Stimulated activated effector memory CD8-positive, alpha-beta T cell treated with anti-CD3 and anti-CD28 coated beads, Interleukin-12 subunit alpha, Interleukin-12 subunit beta, amount 100 ng/mL, for 72 hours (primary cell): ENCODE measurements at regions not wholly inside any gene's neighbourhood (a gene's known extent, or its start where the extent isn't known, plus 50 kb on each side); places are given as distances from the start of the nearest gene placed in this dataset.

ENCODE experiments used
- ATAC-seq: fragments of 150-1000 bp; cut with Tn5 transposase; 2 replicates; pipeline ENCODE4 v1.10.0; 2021
- DNase-seq, 2 donors: peaks; one replicate each; pipeline ENCODE4 v3.0.0; 2021 to 2022; ENCODE audit warnings: low spot score in 2 of 2
- H3K27ac Mint-ChIP-seq: one replicate; pipeline ENCODE4 v1.8.0; 2022; ENCODE audit warnings: mild to moderate bottlenecking, mixed read lengths
- H3K36me3 Mint-ChIP-seq: one replicate; pipeline ENCODE4 v1.8.0; 2022; ENCODE audit warnings: mild to moderate bottlenecking, mixed read lengths
- H3K4me1 Mint-ChIP-seq: one replicate; pipeline ENCODE4 v1.8.0; 2022; ENCODE audit warnings: mixed read lengths
- H3K4me3 Mint-ChIP-seq: one replicate; pipeline ENCODE4 v1.8.0; 2022; ENCODE audit warnings: mild to moderate bottlenecking, mixed read lengths
- H3K9me3 Mint-ChIP-seq: one replicate; pipeline ENCODE4 v1.8.0; 2022; ENCODE audit warnings: mixed read lengths

GRCh38 chr13:33735276-33735675 is 82.7 kb upstream of the RFC3 start:
- Mint-ChIP-seq H3K36me3 (no peaks in the 10 kb centered on the region), H3K4me3 (no peak overlapping the region), H3K9me3 (no peaks in the 10 kb centered on the region), H3K27ac (no peak overlapping the region), H3K4me1 (no peaks in the 10 kb centered on the region)
- DNase-seq (no peak), ATAC-seq (no peak)

GRCh38 chr13:33739254-33739653 is 78.7 kb upstream of the RFC3 start:
- DNase-seq (no peak), ATAC-seq (no peak)
- Mint-ChIP-seq H3K9me3 (peaks cover 3% of the 10 kb centered on the region), H3K4me1 (peaks cover 16% of the 10 kb centered on the region), H3K4me3 (no peak overlapping the region), H3K36me3 (no peaks in the 10 kb centered on the region), H3K27ac (no peak overlapping the region)

- Mint-ChIP-seq H3K9me3 (peaks cover 3% of the 10 kb centered on the region), H3K36me3 (no peaks in the 10 kb centered on the region), H3K4me1 (peaks cover 25% of the 10 kb centered on the region), H3K27ac (no peak overlapping the region), H3K4me3 (no peak overlapping the region)
- no peak for ATAC-seq
- no peak for DNase-seq
Observed at GRCh38 chr13:33740134-33740538, 77.8 kb upstream of the RFC3 start.

DNA sequence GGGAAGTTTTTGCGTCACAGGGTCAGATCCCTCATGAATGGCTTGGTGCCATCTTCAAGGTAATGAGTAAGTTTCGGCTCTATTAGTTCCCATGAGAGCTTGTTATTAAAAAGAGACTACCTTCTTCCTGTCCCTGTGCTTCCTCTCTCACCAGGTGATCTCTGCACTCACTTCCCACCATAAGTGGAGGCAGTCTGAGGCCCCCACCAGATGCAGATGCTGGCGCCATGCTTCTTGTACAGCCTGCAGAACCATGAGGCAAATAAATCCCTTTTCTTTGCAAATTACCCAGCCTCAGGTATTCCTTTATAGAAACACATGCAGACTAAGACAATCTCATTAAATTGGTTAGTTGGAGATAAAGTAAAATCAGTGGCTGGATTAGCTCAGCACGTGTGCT is 75.6 kb upstream of the RFC3 start:
- peaks cover 25% of the 10 kb centered on the region for H3K4me1 Mint-ChIP-seq

DNA sequence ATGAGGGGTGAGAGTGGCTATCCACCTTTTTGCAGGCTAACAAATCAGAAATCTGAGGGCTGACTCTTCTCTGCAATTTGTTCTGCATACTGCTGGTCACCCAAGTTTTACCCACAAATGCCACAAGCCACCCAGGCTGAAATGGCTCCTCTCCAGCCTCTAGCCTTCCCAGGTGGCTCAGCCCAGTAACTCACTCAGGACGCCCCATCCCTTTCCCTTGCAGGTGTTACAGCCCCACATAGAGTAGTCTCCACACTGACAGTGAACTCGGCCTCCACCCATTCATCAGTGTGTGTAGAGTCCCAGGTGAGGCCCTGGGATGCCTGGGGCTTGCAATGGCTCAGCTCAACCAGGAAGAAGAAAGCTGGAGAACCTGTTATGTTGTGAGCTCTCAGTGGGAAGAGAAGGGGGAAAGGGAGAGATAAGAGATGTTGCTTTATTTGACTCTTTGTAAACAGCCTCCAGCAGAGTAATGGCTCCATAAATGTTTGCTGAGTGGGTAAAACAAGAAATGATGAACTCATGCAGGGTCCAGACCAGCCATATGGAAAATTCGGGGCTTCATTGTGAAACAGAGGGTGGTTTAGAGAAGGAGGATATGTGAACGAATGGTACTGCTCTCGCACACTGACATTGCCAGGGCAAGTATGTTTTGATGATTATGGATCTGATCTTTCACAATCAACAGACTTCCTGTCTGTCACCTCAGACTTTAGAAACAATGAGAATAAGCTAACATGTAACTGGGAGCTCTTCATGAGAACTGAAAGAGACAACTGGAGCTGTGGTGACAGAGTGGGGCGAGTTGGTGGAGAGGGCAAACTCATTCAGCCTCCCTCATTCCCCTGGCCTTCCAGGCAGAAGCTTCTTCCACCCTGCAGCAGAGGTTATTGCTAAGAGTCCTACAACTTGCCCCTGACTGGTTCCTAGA is 74.2 kb upstream of the RFC3 start:
- ATAC-seq = peak; percentile 86
- H3K27ac Mint-ChIP-seq = peak overlapping the region; percentile 35
- no peak overlapping the region for H3K4me3 Mint-ChIP-seq

More for the DNA sequence above, 75.6 kb upstream of the RFC3 start:
- no peak for ATAC-seq
- H3K9me3 Mint-ChIP-seq = peaks cover 3% of the 10 kb centered on the region
- no peak for DNase-seq
- no peak overlapping the region for H3K4me3 Mint-ChIP-seq
- no peaks in the 10 kb centered on the region for H3K36me3 Mint-ChIP-seq
- H3K27ac Mint-ChIP-seq = no peak overlapping the region

DNA sequence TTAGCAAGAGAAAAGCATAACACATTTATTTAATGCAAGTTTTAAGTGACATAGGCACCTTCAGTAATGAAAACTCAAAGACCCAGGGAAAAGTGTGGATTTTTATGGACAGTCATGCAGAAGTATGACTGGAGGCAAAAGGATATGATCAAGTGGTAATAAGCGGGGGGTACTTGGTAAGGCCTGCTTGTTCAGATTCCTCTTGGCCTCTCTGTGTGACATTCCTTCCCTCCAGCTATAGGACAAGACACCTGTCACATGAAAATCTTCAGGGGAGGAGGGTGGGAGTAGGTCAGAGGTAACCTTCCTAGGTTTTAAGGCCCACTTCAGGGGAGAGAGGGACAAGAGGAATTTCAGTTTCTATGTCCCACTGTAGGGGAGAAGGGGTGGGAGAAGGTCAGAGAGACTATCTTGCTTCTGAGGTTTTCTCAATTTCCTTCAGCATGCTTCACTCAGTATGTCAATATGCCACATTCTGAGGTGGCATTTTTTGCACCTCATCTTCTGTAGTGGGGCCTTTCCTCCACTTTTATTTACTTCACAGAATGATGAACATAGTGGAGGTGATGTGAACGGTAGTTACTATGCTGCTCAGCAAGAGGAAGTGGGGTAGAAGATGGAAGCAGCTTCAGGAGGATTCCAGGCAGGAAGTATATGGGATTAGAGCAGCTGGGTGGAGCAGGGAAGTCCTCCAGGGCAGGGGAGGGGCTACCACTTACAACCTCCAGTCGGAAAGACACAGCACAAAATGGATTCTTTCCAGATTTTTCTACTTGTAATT is 73.2 kb upstream of the RFC3 start:
- DNase-seq = no peak
- Mint-ChIP-seq H3K27ac (peak overlapping the region; percentile 35), H3K36me3 (no peaks in the 10 kb centered on the region), H3K9me3 (peaks cover 3% of the 10 kb centered on the region), H3K4me3 (no peak overlapping the region), H3K4me1 (peaks cover 25% of the 10 kb centered on the region)
- no peak for ATAC-seq

More for the DNA sequence above, 74.2 kb upstream of the RFC3 start:
- H3K9me3 Mint-ChIP-seq = peaks cover 3% of the 10 kb centered on the region
- peaks cover 25% of the 10 kb centered on the region for H3K4me1 Mint-ChIP-seq
- no peak for DNase-seq
- no peaks in the 10 kb centered on the region for H3K36me3 Mint-ChIP-seq

GRCh38 chr13:33745370-33746324 is 72.3 kb upstream of the RFC3 start:
- ATAC-seq (no peak), DNase-seq (no peak)
- Mint-ChIP-seq H3K4me3 (no peak overlapping the region), H3K27ac (no peak overlapping the region), H3K4me1 (peaks cover 25% of the 10 kb centered on the region), H3K9me3 (peaks cover 3% of the 10 kb centered on the region), H3K36me3 (no peaks in the 10 kb centered on the region)

- Mint-ChIP-seq H3K27ac (no peak overlapping the region), H3K36me3 (no peaks in the 10 kb centered on the region), H3K9me3 (peaks cover 1% of the 10 kb centered on the region), H3K4me1 (peaks cover 25% of the 10 kb centered on the region), H3K4me3 (no peak overlapping the region)
- ATAC-seq = no peak
- no peak for DNase-seq
Observed at GRCh38 chr13:33746867-33747266, 71.1 kb upstream of the RFC3 start.

DNA sequence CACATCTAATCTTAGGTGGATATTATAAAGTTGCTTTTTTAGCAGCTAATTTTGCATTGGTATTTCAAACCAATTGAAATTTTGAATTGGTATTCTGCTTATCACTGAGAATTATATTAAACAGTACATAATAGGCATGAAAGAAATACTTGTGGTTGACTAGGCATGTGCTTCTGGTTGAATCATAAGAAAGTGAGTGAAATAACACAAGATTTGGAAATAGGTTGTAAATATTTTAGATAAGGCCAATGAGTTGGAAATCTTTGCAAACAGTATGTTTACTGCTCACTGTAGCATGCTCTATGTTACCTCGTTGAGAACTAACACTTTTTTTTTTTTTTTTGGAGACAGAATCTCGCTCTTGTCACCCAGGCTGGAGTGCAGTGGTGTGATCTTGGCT is 66.8 kb upstream of the RFC3 start:
- no peaks in the 10 kb centered on the region for H3K36me3 Mint-ChIP-seq
- no peak overlapping the region for H3K4me3 Mint-ChIP-seq
- no peaks in the 10 kb centered on the region for H3K9me3 Mint-ChIP-seq
- no peak for ATAC-seq
- H3K27ac Mint-ChIP-seq = no peak overlapping the region
- H3K4me1 Mint-ChIP-seq = no peaks in the 10 kb centered on the region
- no peak for DNase-seq

DNA sequence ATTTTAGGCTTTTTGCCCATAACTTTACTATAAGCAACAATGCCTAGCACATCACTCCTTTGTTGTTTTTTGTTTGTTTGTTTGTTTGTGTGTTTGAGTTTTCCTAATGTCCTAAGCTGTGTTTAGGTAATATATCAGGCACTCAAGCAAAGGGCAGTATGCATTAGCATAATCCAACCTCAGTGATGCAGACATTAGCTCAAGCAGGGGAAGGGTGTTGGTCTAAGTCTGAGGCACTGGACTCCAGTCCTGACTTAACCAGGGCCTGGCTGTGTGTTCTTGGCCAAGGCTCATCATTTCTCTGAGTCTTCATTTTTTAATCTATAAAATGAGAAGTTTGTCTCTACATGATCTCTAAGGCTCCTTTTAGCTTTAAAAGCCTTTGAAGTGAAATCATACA is 65.9 kb upstream of the RFC3 start:
- no peaks in the 10 kb centered on the region for H3K4me1 Mint-ChIP-seq
- no peak overlapping the region for H3K27ac Mint-ChIP-seq
- no peaks in the 10 kb centered on the region for H3K9me3 Mint-ChIP-seq
- no peak for ATAC-seq
- DNase-seq = no peak
- no peaks in the 10 kb centered on the region for H3K36me3 Mint-ChIP-seq
- no peak overlapping the region for H3K4me3 Mint-ChIP-seq

DNA sequence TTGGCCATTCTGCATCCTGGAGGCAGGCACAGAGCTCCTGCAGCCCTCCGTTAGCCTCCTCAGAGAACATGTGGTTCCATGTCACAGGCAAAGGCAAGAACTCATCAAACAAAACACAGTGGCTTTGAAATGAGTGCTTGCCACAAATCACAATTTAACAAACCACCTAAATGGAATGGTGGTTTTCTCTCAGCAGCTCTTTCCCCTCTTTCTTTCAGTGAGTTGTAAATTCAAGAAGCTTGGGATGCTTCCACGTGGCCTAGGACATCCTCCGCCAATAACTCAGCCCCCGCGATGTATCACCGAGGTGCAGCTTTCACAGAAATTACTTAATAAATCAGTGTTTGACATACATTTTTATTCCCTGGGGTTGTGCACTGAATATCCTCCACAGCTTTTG is 65.4 kb upstream of the RFC3 start:
- Mint-ChIP-seq H3K4me1 (no peaks in the 10 kb centered on the region), H3K36me3 (no peaks in the 10 kb centered on the region), H3K4me3 (no peak overlapping the region), H3K9me3 (no peaks in the 10 kb centered on the region), H3K27ac (no peak overlapping the region)
- ATAC-seq = no peak
- no peak for DNase-seq

GRCh38 chr13:33756929-33757328 is 61.0 kb upstream of the RFC3 start:
- ATAC-seq (no peak), DNase-seq (no peak)
- Mint-ChIP-seq H3K4me3 (no peak overlapping the region), H3K9me3 (no peaks in the 10 kb centered on the region), H3K36me3 (no peaks in the 10 kb centered on the region), H3K4me1 (no peaks in the 10 kb centered on the region), H3K27ac (no peak overlapping the region)

DNA sequence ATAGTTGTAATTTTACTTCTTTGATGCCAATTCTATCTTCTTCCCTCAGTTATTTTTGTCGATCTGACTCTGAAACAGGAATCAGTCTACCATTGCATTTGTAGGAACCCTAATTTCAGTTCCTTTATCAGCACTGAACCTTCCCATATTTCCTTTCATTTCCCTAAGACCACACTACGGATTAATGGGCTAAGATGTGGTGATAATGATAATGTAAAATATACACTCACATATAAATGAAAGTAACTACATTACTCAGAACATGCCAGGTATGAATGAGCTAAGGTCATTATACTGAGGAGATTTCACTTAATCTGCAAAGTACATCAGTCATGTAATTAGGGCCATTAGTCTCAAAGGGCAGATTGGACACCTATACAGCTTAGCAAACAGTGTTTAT is 60.2 kb upstream of the RFC3 start:
- ATAC-seq = no peak
- Mint-ChIP-seq H3K9me3 (no peaks in the 10 kb centered on the region), H3K4me3 (no peak overlapping the region), H3K36me3 (no peaks in the 10 kb centered on the region), H3K4me1 (peaks cover under 1% of the 10 kb centered on the region), H3K27ac (no peak overlapping the region)
- DNase-seq = no peak

GRCh38 chr13:33758113-33758512 is 59.8 kb upstream of the RFC3 start:
- H3K36me3 Mint-ChIP-seq = no peaks in the 10 kb centered on the region
- peaks cover 5% of the 10 kb centered on the region for H3K4me1 Mint-ChIP-seq
- no peak overlapping the region for H3K4me3 Mint-ChIP-seq
- no peak overlapping the region for H3K27ac Mint-ChIP-seq
- no peaks in the 10 kb centered on the region for H3K9me3 Mint-ChIP-seq
- DNase-seq (no peak), ATAC-seq (no peak)

DNA sequence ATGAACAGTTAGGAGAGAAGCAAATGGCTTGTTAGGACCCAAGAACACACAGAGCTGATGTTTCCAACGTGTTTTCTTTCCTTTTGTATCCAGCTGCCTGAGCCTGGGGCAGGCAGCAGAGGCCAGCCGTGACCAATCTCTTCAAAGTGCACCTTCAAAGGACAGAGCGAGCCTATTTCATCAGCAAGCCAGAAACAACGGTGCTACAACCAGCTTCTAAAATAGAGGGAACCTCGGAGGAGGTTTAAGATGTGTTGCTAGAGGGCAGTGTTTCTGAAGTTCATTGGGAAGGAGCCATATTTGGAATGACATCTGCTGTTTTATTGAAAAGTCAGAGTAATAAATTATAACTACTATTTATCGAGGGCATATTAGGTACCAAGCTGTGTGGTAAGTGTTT is 56.2 kb upstream of the RFC3 start:
- no peak for ATAC-seq
- no peak for DNase-seq
- no peaks in the 10 kb centered on the region for H3K9me3 Mint-ChIP-seq
- no peak overlapping the region for H3K27ac Mint-ChIP-seq
- H3K36me3 Mint-ChIP-seq = no peaks in the 10 kb centered on the region
- H3K4me3 Mint-ChIP-seq = no peak overlapping the region
- peaks cover 6% of the 10 kb centered on the region for H3K4me1 Mint-ChIP-seq
